ENCODE measurements at regions not wholly inside any gene's neighbourhood (a gene's known extent, or its start where the extent isn't known, plus 50 kb on each side); places are given as distances from the start of the nearest gene placed in this dataset.

DNA sequence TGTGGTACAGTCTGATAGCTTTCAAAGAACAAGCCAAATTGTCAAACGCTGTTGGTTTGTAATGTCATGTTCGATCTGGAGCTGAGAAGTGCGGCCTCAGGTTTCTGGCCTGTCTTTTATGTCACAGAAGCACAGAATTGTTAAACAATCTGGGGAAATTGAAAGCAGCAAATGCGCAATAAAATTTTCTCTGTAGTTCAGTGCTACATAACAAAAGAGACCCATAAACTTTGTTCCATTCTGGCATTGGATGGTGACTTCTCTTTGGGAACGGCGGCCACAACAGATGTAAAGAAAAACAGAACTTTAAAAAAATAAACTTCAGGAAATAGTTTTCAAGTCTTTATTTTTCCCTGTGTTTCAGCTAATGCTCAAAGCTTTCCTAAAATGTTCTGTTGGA is 106.9 kb downstream of the PRL start:
- FAIRE-seq, result no peak
- DNase-seq (ENCODE audit: low read depth), result no peak
- TF ChIP-seq, protein P1, sequence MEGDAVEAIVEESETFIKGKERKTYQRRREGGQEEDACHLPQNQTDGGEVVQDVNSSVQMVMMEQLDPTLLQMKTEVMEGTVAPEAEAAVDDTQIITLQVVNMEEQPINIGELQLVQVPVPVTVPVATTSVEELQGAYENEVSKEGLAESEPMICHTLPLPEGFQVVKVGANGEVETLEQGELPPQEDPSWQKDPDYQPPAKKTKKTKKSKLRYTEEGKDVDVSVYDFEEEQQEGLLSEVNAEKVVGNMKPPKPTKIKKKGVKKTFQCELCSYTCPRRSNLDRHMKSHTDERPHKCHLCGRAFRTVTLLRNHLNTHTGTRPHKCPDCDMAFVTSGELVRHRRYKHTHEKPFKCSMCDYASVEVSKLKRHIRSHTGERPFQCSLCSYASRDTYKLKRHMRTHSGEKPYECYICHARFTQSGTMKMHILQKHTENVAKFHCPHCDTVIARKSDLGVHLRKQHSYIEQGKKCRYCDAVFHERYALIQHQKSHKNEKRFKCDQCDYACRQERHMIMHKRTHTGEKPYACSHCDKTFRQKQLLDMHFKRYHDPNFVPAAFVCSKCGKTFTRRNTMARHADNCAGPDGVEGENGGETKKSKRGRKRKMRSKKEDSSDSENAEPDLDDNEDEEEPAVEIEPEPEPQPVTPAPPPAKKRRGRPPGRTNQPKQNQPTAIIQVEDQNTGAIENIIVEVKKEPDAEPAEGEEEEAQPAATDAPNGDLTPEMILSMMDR (IDR thresholded peaks at IDR 0.05; ENCODE audit: insufficient read depth, low read length, severe bottlenecking), result no peak

DNA sequence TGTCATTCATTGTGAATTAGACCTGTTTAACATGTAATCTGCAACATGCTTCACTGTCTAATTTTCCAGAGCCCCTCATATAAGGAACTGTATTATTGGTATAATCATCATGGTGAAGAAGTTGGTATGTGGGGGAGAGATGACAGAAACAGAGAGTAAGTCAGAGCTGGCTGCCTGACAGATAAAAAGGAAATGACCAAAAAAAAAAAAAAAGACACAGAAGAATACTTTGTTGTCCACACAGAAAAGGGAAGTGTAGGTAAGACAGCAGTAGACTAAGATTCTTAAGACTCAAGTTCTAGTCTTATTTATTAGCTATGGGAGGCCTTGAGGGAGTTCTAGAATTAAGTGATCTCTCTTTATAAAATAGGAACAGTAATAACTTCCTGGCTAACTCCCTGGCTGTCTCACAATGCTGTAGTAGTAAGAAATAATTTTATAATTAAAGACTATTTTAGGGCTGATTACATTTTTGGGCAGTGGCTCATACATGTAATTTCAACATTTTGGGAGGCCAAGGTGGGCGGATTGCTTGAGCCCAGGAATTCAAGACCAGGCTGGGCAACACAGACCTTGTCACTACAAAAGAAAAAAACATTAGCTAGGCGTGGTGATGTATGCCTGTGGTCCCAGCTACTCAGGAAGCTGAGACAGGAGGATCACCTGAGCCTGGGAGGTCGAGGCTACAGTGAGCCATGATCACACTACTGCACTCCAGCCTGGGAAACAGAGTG is 102.5 kb downstream of the PRL start:
- DNase-seq (ENCODE audit: low read depth) (peak; percentile 41), FAIRE-seq (peak; percentile 36)
- Histone ChIP-seq H3K36me3 (ENCODE audit: control insufficient read depth, insufficient read depth, low read length) (no peaks in the 10 kb centered on the region), H3K4me3 (ENCODE audit: low read depth, low read length) (no peak overlapping the region), H3K27me3 (ENCODE audit: control insufficient read depth, insufficient read depth, low read length) (no peaks in the 10 kb centered on the region)
- TF ChIP-seq, protein P1 (IDR thresholded peaks at IDR 0.05; ENCODE audit: insufficient read depth, low read length, severe bottlenecking), result no peak

More for the DNA sequence above, 106.9 kb downstream of the PRL start:
- no peaks in the 10 kb centered on the region for H3K36me3 ChIP-seq (ENCODE audit: control insufficient read depth, insufficient read depth, low read length)
- H3K27me3 ChIP-seq (ENCODE audit: control insufficient read depth, insufficient read depth, low read length), result no peaks in the 10 kb centered on the region
- H3K4me3 ChIP-seq (ENCODE audit: low read depth, low read length), result no peak overlapping the region

DNA sequence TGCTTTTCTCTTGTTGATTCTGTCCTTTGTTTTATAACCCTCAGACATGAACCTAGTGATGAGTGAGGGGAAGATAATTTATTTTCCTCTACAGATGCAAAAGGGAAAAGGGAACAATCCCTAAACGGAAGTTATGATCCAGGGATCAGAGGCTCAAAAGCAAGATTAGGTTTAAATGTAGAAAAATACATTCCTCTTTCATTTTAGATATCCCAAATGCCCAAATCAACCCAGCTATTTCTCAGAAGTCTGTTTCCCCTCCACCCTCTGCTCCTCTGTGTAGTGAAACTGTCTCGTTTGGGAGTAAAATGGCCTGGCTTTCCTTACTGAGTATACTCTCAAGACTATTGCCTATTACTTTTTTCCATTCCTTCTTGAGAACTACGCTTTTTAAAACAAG is 97.1 kb downstream of the PRL start:
- TF ChIP-seq, protein P1 (IDR thresholded peaks at IDR 0.05; ENCODE audit: insufficient read depth, low read length, severe bottlenecking), result no peak
- Histone ChIP-seq H3K36me3 (ENCODE audit: control insufficient read depth, insufficient read depth, low read length) (no peaks in the 10 kb centered on the region), H3K27me3 (ENCODE audit: control insufficient read depth, insufficient read depth, low read length) (no peaks in the 10 kb centered on the region), H3K4me3 (ENCODE audit: low read depth, low read length) (no peak overlapping the region)
- FAIRE-seq, result no peak
- no peak for DNase-seq (ENCODE audit: low read depth)

DNA sequence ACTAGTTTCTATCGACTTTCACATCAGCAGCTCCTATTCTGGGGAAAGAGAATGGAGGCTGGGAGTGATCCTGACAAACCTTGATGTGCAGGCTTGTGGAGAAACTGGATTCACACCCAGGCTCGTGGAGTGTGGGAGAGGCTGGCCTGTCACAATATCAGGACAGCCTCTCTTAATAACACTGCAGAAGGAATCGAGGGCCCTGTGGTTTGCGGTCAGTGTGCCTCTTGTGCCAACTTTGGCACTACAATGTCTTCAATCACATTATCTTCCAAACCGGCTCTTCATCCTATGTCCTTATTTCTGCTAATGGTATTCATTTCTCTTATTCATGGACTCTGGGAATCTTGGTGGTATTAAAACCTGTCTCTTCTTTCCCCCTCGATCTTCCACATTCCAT is 92.7 kb downstream of the PRL start:
- TF ChIP-seq, protein P1 (IDR thresholded peaks at IDR 0.05; ENCODE audit: insufficient read depth, low read length, severe bottlenecking), result no peak
- DNase-seq (ENCODE audit: low read depth) (no peak), FAIRE-seq (no peak)
- Histone ChIP-seq H3K36me3 (ENCODE audit: control insufficient read depth, insufficient read depth, low read length) (no peaks in the 10 kb centered on the region), H3K27me3 (ENCODE audit: control insufficient read depth, insufficient read depth, low read length) (no peaks in the 10 kb centered on the region), H3K4me3 (ENCODE audit: low read depth, low read length) (no peak overlapping the region)

DNA sequence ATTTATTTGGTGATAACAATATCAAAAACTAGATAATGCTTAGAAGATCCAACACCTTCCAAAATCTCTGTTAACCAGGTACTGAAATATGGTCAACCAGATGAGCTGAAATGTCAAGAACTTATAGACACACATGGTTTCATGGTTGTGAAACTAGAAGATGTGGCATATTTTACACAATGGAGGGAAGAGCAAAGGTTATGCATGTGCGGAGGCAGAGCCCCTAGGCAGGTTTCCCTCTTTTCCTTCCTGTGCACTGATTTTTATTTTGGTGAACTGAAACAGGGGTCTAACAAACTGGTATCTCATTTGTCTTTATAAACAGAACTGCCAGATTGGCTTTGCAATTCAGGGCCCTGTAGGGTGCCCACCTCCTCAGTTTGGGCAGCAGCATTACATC is 91.6 kb downstream of the PRL start:
- FAIRE-seq, result no peak
- H3K4me3 ChIP-seq (ENCODE audit: low read depth, low read length), result no peak overlapping the region
- no peaks in the 10 kb centered on the region for H3K36me3 ChIP-seq (ENCODE audit: control insufficient read depth, insufficient read depth, low read length)
- DNase-seq (ENCODE audit: low read depth), result no peak
- no peaks in the 10 kb centered on the region for H3K27me3 ChIP-seq (ENCODE audit: control insufficient read depth, insufficient read depth, low read length)
- TF ChIP-seq, protein P1 (IDR thresholded peaks at IDR 0.05; ENCODE audit: insufficient read depth, low read length, severe bottlenecking), result no peak

DNA sequence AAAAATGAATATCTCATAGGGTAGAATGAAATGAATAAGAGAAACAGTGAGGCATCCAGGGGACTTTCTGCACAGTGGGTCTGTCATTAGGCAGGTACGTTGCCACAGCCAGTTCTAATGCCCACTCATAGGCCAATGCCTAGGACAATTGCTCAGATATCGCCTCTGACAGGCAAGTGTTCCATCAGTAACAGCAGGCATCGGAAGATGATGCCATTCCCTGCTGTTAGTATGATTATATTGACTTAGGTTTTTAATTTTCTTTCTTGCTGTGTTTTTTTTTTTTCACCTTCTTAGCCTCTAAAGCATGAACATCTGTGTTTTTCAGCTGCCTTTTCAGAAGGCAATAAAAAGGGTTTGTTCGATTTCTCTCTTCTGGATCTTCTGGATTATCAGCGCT is 90.7 kb downstream of the PRL start:
- H3K4me3 ChIP-seq (ENCODE audit: low read depth, low read length), result no peak overlapping the region
- FAIRE-seq (no peak), DNase-seq (ENCODE audit: low read depth) (no peak)
- no peaks in the 10 kb centered on the region for H3K27me3 ChIP-seq (ENCODE audit: control insufficient read depth, insufficient read depth, low read length)
- TF ChIP-seq, protein P1 (IDR thresholded peaks at IDR 0.05; ENCODE audit: insufficient read depth, low read length, severe bottlenecking), result no peak
- no peaks in the 10 kb centered on the region for H3K36me3 ChIP-seq (ENCODE audit: control insufficient read depth, insufficient read depth, low read length)

All from bronchial epithelial cell (primary cell).